ENCODE measurements at regions not wholly inside any gene's neighbourhood (a gene's known extent, or its start where the extent isn't known, plus 50 kb on each side); places are given as distances from the start of the nearest gene placed in this dataset.

GRCh38 chr21:15151385-15152103, 86.7 kb upstream of the NRIP1 start:
- H3K36me3 ChIP-seq: no peaks in the 10 kb centered on the region
- H3K27ac ChIP-seq: no peak overlapping the region
- no peaks in the 10 kb centered on the region for H3K4me1 ChIP-seq
- H3K4me3 ChIP-seq: no peak overlapping the region
- DNase-seq (ENCODE audit: low spot score in 2 of 2): no peak
- H3K9me3 ChIP-seq: no peaks in the 10 kb centered on the region
- TF ChIP-seq CTCF (IDR thresholded peaks at IDR 0.05): no peak
- no peaks in the 10 kb centered on the region for H3K27me3 ChIP-seq
- intact Hi-C loops (cut with DNase I): no loop called here

- DNase-seq (ENCODE audit: low spot score in 2 of 2): no peak
- Histone ChIP-seq H3K4me3 (no peak overlapping the region), H3K27ac (no peak overlapping the region), H3K27me3 (no peaks in the 10 kb centered on the region), H3K4me1 (no peaks in the 10 kb centered on the region), H3K9me3 (peaks cover 0 to 4% of the 10 kb centered on the region in 2 donors), H3K36me3 (no peaks in the 10 kb centered on the region)
- intact Hi-C loops (cut with DNase I): no loop called here
- no peak for TF ChIP-seq CTCF (IDR thresholded peaks at IDR 0.05)
These were observed 87.8 kb upstream of the NRIP1 start for GRCh38 chr21:15152591-15152990.

GRCh38 chr21:15159382-15160020, 94.7 kb upstream of the NRIP1 start:
- Histone ChIP-seq H3K27me3 (no peaks in the 10 kb centered on the region), H3K9me3 (peaks cover 0 to 4% of the 10 kb centered on the region in 2 donors)

GRCh38 chr21:15160136-15160535, 95.3 kb upstream of the NRIP1 start:
- Histone ChIP-seq H3K4me1 (no peaks in the 10 kb centered on the region), H3K9me3 (peaks cover 0 to 4% of the 10 kb centered on the region in 2 donors), H3K27me3 (no peaks in the 10 kb centered on the region), H3K36me3 (no peaks in the 10 kb centered on the region), H3K4me3 (no peak overlapping the region), H3K27ac (no peak overlapping the region)
- no peak for TF ChIP-seq CTCF (IDR thresholded peaks at IDR 0.05)
- DNase-seq (ENCODE audit: low spot score in 2 of 2): no peak
- intact Hi-C loops (cut with DNase I): no loop called here

More at GRCh38 chr21:15159382-15160020, 94.7 kb upstream of the NRIP1 start:
- no peak overlapping the region for H3K4me3 ChIP-seq
- no peak for DNase-seq (ENCODE audit: low spot score in 2 of 2)
- no peaks in the 10 kb centered on the region for H3K36me3 ChIP-seq
- no peak for TF ChIP-seq CTCF (IDR thresholded peaks at IDR 0.05)
- H3K27ac ChIP-seq: no peak overlapping the region
- no peaks in the 10 kb centered on the region for H3K4me1 ChIP-seq
- intact Hi-C loops (cut with DNase I): no loop called here

GRCh38 chr21:15162921-15163320, 98.1 kb upstream of the NRIP1 start:
- Histone ChIP-seq H3K36me3 (no peaks in the 10 kb centered on the region), H3K9me3 (no peaks in the 10 kb centered on the region), H3K4me1 (no peaks in the 10 kb centered on the region), H3K4me3 (no peak overlapping the region), H3K27ac (no peak overlapping the region), H3K27me3 (no peaks in the 10 kb centered on the region)
- DNase-seq (ENCODE audit: low spot score in 2 of 2): no peak
- intact Hi-C loops (cut with DNase I): no loop called here
- no peak for TF ChIP-seq CTCF (IDR thresholded peaks at IDR 0.05)
